Lower lobe of right lung (tissue), 2 donors: ENCODE measurements at regions not wholly inside any gene's neighbourhood (a gene's known extent, or its start where the extent isn't known, plus 50 kb on each side); places are given as distances from the start of the nearest gene placed in this dataset.

Experiments used
- ATAC-seq, 2 donors: fragments of 200-7000 bp; cut with Tn5 transposase; one replicate each; pipeline ENCODE4 v1.9.1; 2020 to 2022; ENCODE audit warnings: mild to moderate bottlenecking in 2 of 2, moderate library complexity in 2 of 2
- DNase-seq: peaks from one replicate; pipeline ENCODE4 v3.0.0-alpha.2; 2020
- H3K27ac ChIP-seq: fragments of 200-600 bp; one replicate; pipeline ENCODE4 v1.8.0; 2022
- H3K27me3 ChIP-seq: fragments of 200-600 bp; one replicate; pipeline ENCODE4 v1.8.0; 2022; ENCODE audit warnings: low read depth
- H3K36me3 ChIP-seq: fragments of 200-600 bp; one replicate; pipeline ENCODE4 v1.8.0; 2022; ENCODE audit warnings: mild to moderate bottlenecking
- H3K4me1 ChIP-seq: fragments of 200-600 bp; one replicate; pipeline ENCODE4 v1.8.0; 2022
- H3K4me3 ChIP-seq: fragments of 200-600 bp; one replicate; pipeline ENCODE4 v1.8.0; 2022; ENCODE audit warnings: mild to moderate bottlenecking
- H3K9me3 ChIP-seq: fragments of 200-600 bp; one replicate; pipeline ENCODE4 v1.8.0; 2022
- CTCF ChIP-seq: fragments of 200-600 bp; IDR thresholded peaks from one replicate; pipeline ENCODE4 v1.8.0; 2022; ENCODE audit warnings: antibody characterized with exemption, mild to moderate bottlenecking
- intact Hi-C: fragments of 100-400 bp; cut with DNase I; formaldehyde crosslinking; loops from one replicate; pipeline ENCODE4 v1.11.0; 2022
- donor health status: DM: no; HTN: yes; CAD: no; lungs with severe emphysema.

GRCh38 chr12:98188650-98189077 is 326.7 kb upstream of the TMPO start:
- intact Hi-C loops: no loop called here
- no peak for TF ChIP-seq CTCF
- Histone ChIP-seq H3K4me1 (no peaks in the 10 kb centered on the region), H3K27me3 (no peaks in the 10 kb centered on the region), H3K27ac (no peak overlapping the region), H3K9me3 (no peaks in the 10 kb centered on the region), H3K36me3 (no peaks in the 10 kb centered on the region), H3K4me3 (no peak overlapping the region)
- DNase-seq: no peak
- ATAC-seq: no peak

- Histone ChIP-seq H3K27me3 (no peaks in the 10 kb centered on the region), H3K9me3 (no peaks in the 10 kb centered on the region), H3K36me3 (no peaks in the 10 kb centered on the region), H3K4me1 (no peaks in the 10 kb centered on the region), H3K4me3 (no peak overlapping the region), H3K27ac (no peak overlapping the region)
- intact Hi-C loops: no loop called here
- TF ChIP-seq CTCF: no peak
- DNase-seq (no peak), ATAC-seq (no peak)
Measured at GRCh38 chr12:98194591-98194990, 320.8 kb upstream of the TMPO start.

GRCh38 chr12:98198261-98198982 is 317.0 kb upstream of the TMPO start:
- no peaks in the 10 kb centered on the region for H3K9me3 ChIP-seq
- H3K4me3 ChIP-seq: no peak overlapping the region
- intact Hi-C loops: no loop called here
- no peaks in the 10 kb centered on the region for H3K36me3 ChIP-seq
- no peak for TF ChIP-seq CTCF
- H3K4me1 ChIP-seq: no peaks in the 10 kb centered on the region
- no peaks in the 10 kb centered on the region for H3K27me3 ChIP-seq
- no peak for ATAC-seq
- no peak overlapping the region for H3K27ac ChIP-seq
- no peak for DNase-seq

GRCh38 chr12:98208816-98209215 is 306.6 kb upstream of the TMPO start:
- peaks cover 7% of the 10 kb centered on the region for H3K9me3 ChIP-seq
- no peaks in the 10 kb centered on the region for H3K36me3 ChIP-seq
- no peak for DNase-seq
- intact Hi-C loops: no loop called here
- H3K4me3 ChIP-seq: no peak overlapping the region
- ATAC-seq: no peak
- H3K4me1 ChIP-seq: no peaks in the 10 kb centered on the region
- H3K27ac ChIP-seq: no peak overlapping the region
- TF ChIP-seq CTCF: no peak
- no peaks in the 10 kb centered on the region for H3K27me3 ChIP-seq

- no peak for TF ChIP-seq CTCF
- H3K4me1 ChIP-seq: no peaks in the 10 kb centered on the region
- intact Hi-C loops: no loop called here
- no peaks in the 10 kb centered on the region for H3K27me3 ChIP-seq
- DNase-seq: no peak
- no peak overlapping the region for H3K27ac ChIP-seq
- no peaks in the 10 kb centered on the region for H3K36me3 ChIP-seq
- ATAC-seq: no peak
- no peaks in the 10 kb centered on the region for H3K9me3 ChIP-seq
- no peak overlapping the region for H3K4me3 ChIP-seq
Measured at GRCh38 chr12:98211909-98212695, 303.3 kb upstream of the TMPO start.
